Fibroblast of the aortic adventitia (primary cell): ENCODE measurements at regions not wholly inside any gene's neighbourhood (a gene's known extent, or its start where the extent isn't known, plus 50 kb on each side); places are given as distances from the start of the nearest gene placed in this dataset.
"Not testable (repeated sequence)": the region's sequence is repeated elsewhere in the genome, so short reads cannot be mapped to it uniquely, and the experiment has no call there.

Experiments
- DNase-seq: peaks from one replicate; pipeline ENCODE4 v3.0.0-alpha.2; 2010; ENCODE audit warnings: low read depth
- H3K4me3 ChIP-seq: 2 replicates; pipeline ENCODE4 v1.5.1; 2011; ENCODE audit warnings: low read depth, mild to moderate bottlenecking, control low read depth, low read length, moderate library complexity
- TF ChIP-seq, protein P1 (sequence below): IDR thresholded peaks from 2 replicates; pipeline ENCODE4 v1.5.1; 2011; ENCODE audit warnings: mild to moderate bottlenecking, low read length, control low read depth, inconsistent platforms; ENCODE audit not compliant: insufficient read depth

DNA sequence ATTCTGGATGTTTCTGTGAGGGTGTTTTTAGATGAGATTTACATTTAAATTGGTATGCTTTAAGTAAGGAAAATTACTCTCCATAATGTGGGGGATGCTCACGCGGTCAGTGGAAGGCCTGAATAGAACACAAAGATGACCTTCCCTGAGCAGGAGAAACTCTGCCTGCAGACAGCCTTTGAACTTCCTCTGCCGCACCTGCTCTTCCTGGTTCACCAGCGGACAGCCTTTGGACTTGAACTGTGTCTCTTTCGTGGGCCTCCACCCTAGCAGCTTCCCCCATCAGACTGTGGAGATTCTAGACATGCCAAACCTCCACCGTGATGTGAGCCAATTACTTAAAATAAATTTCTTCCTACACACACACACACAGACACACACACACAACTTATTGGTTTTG lies 210.7 kb downstream of the EFCAB11 start:
- TF ChIP-seq, protein P1, sequence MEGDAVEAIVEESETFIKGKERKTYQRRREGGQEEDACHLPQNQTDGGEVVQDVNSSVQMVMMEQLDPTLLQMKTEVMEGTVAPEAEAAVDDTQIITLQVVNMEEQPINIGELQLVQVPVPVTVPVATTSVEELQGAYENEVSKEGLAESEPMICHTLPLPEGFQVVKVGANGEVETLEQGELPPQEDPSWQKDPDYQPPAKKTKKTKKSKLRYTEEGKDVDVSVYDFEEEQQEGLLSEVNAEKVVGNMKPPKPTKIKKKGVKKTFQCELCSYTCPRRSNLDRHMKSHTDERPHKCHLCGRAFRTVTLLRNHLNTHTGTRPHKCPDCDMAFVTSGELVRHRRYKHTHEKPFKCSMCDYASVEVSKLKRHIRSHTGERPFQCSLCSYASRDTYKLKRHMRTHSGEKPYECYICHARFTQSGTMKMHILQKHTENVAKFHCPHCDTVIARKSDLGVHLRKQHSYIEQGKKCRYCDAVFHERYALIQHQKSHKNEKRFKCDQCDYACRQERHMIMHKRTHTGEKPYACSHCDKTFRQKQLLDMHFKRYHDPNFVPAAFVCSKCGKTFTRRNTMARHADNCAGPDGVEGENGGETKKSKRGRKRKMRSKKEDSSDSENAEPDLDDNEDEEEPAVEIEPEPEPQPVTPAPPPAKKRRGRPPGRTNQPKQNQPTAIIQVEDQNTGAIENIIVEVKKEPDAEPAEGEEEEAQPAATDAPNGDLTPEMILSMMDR: no peak
- H3K4me3 ChIP-seq: no peak overlapping the region
- no peak for DNase-seq

DNA sequence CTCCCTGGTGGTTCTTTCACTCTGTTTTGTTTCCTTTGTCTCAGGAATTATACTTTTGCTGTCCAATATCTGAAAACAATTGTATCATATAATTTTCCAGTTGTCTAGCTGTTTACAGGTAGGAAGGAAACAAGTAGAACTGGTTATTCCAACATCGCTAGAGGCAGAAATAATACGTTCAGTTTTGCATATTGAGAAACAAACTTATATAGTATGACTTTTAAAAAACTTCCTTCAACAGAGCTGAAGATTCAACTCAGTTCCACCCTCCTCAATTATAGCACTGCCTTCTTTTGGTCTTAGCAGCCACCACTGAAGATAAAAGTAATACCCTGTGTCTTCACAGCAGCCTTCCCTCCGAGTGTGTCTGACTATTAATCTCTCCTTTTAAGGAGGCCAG lies 214.3 kb downstream of the EFCAB11 start:
- H3K4me3 ChIP-seq: no peak overlapping the region
- DNase-seq: no peak
- TF ChIP-seq, protein P1: no peak

DNA sequence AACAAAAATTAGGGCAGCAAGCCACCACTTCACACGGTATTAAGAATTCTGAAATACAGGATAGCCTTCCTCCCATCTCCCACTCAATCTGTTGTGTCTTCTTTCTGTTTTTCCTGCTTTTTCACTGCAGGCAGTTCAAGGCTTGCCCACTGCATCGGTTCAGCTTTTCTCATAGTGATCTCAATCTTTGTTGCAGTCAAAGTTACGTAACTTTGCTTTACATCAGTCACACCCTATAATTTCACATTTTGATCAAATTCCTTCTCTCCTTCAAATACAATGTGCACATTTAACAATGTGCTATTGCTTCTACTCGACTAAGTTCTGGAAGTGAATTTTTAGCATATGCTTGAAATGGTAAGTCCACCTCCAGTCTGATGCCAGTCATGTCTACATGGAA lies 217.6 kb downstream of the EFCAB11 start:
- TF ChIP-seq, protein P1: no peak
- peak; percentile 7 for DNase-seq
- no peak overlapping the region for H3K4me3 ChIP-seq

DNA sequence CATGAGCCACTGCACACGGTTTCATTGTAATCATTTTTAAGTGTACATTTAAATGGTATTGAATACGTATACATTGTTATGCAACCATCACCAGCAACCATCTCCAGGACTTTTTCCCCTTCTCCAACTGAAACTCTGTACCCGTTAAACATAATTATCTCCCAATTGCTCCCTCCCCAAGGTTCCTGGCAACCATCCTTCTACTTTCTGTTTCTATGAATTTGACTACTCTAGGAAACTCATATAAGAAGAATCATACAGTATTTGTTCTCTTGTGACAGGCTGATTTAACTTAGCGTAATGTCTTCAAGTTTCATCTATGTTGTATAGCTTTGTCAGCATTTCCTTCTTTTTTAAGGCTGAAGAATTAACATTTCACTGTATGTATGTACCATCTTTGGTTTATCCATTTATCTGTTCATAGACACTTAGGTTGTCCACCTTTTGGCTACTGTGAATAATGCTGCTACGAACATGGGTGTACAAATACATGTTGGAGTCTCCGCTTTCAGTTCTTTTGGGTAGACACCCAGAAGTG lies 223.1 kb downstream of the EFCAB11 start:
- H3K4me3 ChIP-seq: no peak overlapping the region
- no peak for DNase-seq
- TF ChIP-seq, protein P1: no peak

DNA sequence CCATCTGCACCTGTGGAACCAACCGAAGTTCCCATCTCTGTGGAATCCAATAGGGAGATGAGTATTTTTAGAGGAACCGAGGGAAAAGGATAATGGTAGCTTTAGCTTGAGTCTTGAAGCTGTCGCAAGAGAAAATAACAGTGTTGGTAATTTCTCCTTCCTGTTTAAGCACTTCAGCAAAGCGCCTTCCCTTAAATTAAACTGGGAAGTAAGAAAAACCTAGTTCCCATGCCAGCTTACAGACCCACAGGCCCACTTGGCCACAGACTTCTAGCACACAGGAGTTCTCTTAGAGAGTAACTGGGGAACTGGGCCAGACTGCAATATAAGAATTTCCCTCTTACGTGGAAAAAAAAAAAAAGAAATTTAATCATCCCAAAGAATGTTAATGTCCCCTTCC lies 223.8 kb downstream of the EFCAB11 start:
- TF ChIP-seq, protein P1: no peak
- H3K4me3 ChIP-seq: no peak overlapping the region
- no peak for DNase-seq

DNA sequence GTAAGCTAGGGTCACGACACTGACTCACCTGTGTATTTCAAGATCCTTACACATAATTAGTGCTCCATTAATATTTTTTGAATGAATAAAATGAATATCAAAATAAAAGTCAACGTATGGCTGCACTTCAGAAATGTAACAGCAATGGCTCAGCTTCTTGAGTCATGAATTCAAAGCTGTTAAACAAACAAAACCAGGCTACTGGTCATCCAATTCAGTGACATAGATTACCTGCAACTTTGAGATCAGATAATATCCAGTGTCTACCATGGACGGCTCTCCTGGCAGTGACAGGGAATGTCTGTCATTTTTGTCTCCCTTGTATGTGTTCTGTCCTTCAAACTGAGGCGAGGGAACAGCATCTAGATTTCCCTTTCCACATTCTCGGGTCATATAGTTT lies 225.6 kb downstream of the EFCAB11 start:
- DNase-seq: no peak
- TF ChIP-seq, protein P1: no peak
- no peak overlapping the region for H3K4me3 ChIP-seq

DNA sequence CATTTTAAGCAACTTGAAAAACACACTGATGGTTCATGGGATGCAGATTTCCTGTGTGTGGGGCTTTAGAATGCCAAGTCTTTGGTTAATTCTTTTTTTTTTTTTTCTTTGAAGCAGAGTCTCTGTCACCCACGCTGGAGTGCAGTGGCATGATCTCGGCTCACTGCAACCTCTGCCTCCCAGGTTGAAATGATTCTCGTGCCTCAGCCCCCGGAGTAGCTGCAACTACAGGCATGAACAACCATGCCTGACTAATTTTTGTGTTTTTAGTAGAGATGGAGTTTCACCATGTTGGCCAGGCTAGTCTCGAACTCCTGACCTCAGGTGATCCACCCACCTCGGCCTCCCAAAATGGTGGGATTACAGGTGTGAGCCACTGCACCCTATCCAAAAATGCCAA lies 228.3 kb downstream of the EFCAB11 start:
- not testable (repeated sequence) for H3K4me3 ChIP-seq, DNase-seq

DNA sequence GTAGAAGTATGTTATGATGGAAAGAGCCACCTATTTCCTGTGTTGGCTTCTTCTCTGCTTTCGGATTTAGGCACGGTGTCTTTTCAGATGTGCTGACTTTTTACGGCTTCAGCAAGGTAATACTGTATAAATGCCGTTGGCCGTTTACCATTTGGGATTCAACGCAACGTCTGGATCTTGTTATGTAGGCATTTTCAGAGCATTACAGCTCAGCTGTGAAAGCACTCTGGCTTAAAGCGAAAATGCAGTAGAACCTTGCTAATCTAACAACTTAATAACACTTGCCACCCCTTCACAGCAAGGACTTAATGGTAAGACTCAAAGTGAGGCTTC lies 229.9 kb downstream of the EFCAB11 start:
- H3K4me3 ChIP-seq: peak overlapping the region; percentile 59
- TF ChIP-seq, protein P1: no peak
- DNase-seq: peak; percentile 45
